Aorta (tissue), 5 donors: ENCODE measurements at regions not wholly inside any gene's neighbourhood (a gene's known extent, or its start where the extent isn't known, plus 50 kb on each side); places are given as distances from the start of the nearest gene placed in this dataset.

Experiments used
- ATAC-seq: fragments of 200-7000 bp; cut with Tn5 transposase; one replicate; pipeline ENCODE4 v1.9.1; 2022; ENCODE audit warnings: moderate library complexity; ENCODE audit not compliant: low FRiP score
- DNase-seq, 2 donors: peaks; one replicate each; pipeline ENCODE4 v3.0.0-alpha.2; 2020
- H3K27ac ChIP-seq, 2 donors: one replicate each; pipeline ENCODE4 v1.5.1; 2013; ENCODE audit warnings: low read length in 2 of 2, mild to moderate bottlenecking in 2 of 2, moderate library complexity in 2 of 2, control low read depth in 1 of 2, inconsistent platforms in 1 of 2, low read depth in 1 of 2
- H3K27me3 ChIP-seq, 2 donors: one replicate each; pipeline ENCODE4 v1.6.1; 2013; ENCODE audit warnings: control low read depth in 1 of 2, low read length in 1 of 2, mild to moderate bottlenecking in 1 of 2, moderate library complexity in 1 of 2; ENCODE audit not compliant: insufficient read depth in 2 of 2, control insufficient read depth in 1 of 2
- H3K36me3 ChIP-seq, 2 donors: one replicate each; pipeline ENCODE4 v1.6.1; 2013; ENCODE audit warnings: control low read depth in 1 of 2, low read length in 1 of 2, mild to moderate bottlenecking in 1 of 2; ENCODE audit not compliant: insufficient read depth in 2 of 2, control insufficient read depth in 1 of 2
- H3K4me1 ChIP-seq, 2 donors: one replicate each; pipeline ENCODE4 v1.6.1; 2013; ENCODE audit warnings: low read length in 2 of 2, control low read depth in 1 of 2, mild to moderate bottlenecking in 1 of 2, moderate library complexity in 1 of 2; ENCODE audit not compliant: insufficient read depth in 2 of 2, control insufficient read depth in 1 of 2
- H3K4me3 ChIP-seq, 2 donors: one replicate each; pipeline ENCODE4 v1.5.1; 2013; ENCODE audit warnings: low read length in 2 of 2, control low read depth in 1 of 2, mild to moderate bottlenecking in 1 of 2
- H3K9me3 ChIP-seq: one replicate; pipeline ENCODE4 v1.6.1; 2013; ENCODE audit warnings: mild to moderate bottlenecking, low read length; ENCODE audit not compliant: control insufficient read depth
- WGBS, 2 donors: extraction: QIAGEN DNeasy Blood & Tissue Kit; methylation state at CpG; one replicate each; pipeline ENCODE4 v1.1.7; 2013; 5-methylcytosine and 5-hydroxymethylcytosine counted together
- intact Hi-C, 2 donors: fragments of 100-400 bp; cut with DNase I; formaldehyde crosslinking; loops; one replicate each; pipeline versions ENCODE4 v1.14.2 to v1.15.0; 2022
- donor health status: healthy with polysubstance abuse.
- donor health status: Bipolar disorder and iron deficiency.
- donor health status: DM: no; HTN: no; CAD: no.
- donor health status: DM: no; HTN: no; CAD: no.
- donor health status: DM: yes; HTN: yes; CAD: no.

GRCh38 chr9:23926368-23926767 lies 100.3 kb upstream of the ELAVL2 start:
- DNase-seq (no peak), ATAC-seq (no peak)
- no peaks in the 10 kb centered on the region for H3K36me3 ChIP-seq
- no peak overlapping the region for H3K27ac ChIP-seq
- H3K9me3 ChIP-seq = no peaks in the 10 kb centered on the region
- intact Hi-C loops = no loop called here
- no peaks in the 10 kb centered on the region for H3K27me3 ChIP-seq
- no peak overlapping the region for H3K4me3 ChIP-seq
- H3K4me1 ChIP-seq = no peaks in the 10 kb centered on the region

DNA sequence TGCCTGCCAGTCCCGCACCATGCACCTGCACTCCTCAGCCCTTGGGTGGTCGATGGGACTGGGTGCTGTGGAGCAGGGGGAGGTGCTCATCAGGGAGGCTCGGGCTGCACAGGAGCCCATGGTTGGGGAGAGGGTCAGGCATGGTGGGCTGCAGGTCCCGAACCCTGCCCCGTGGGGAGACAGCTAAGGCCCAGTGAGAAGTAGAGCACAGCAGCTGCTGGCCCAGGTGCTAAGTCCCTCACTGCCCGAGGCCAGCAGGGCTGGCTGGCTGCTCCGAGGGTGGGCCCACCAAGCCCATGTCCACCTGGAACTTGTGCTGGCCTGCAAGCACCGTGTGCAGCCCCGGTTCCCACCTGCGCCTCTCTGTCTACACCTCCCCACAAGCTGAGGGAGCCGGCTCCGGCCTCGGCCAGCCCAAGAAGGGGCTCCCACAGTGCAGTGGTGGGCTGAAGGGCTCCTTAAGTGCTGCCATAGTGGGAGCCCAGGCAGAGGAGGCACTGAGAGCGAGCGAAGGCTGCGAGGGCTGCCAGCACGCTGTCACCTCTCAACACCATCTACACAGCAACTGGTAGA lies 88.5 kb upstream of the ELAVL2 start:
- DNase-seq (no peak), ATAC-seq (no peak)
- Histone ChIP-seq H3K4me1 (no peaks in the 10 kb centered on the region), H3K27ac (no peak overlapping the region), H3K27me3 (no peaks in the 10 kb centered on the region), H3K36me3 (no peaks in the 10 kb centered on the region), H3K9me3 (no peaks in the 10 kb centered on the region), H3K4me3 (no peak overlapping the region)
- intact Hi-C loops = no loop called here
- WGBS, 2 donors = 92% methylated on average over 17 of the region's 17 CpGs

DNA sequence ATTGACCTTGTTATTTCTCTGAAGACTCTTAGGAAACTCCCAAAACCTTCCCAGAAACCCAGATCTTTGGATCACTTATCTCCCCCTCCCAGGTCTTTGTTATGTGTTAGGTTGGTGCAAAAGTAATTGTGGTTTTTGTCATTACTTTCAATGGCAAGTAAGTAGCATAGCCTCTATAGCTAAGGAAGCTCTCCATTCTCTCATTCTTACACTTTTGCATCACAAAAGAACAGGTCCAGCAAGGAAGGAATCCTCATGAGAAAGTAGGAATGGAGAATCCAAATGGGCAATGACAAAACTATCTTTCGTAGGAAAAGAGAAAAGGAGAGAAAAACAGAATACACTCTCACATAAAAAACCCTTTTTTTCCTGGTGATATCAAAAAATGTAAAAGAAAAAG lies 81.3 kb upstream of the ELAVL2 start:
- Histone ChIP-seq H3K4me1 (no peaks in the 10 kb centered on the region), H3K36me3 (no peaks in the 10 kb centered on the region), H3K27me3 (no peaks in the 10 kb centered on the region), H3K4me3 (no peak overlapping the region), H3K27ac (no peak overlapping the region), H3K9me3 (no peaks in the 10 kb centered on the region)
- 74 to 86% methylated on average over 1 of the region's 1 CpG for WGBS, 2 donors
- ATAC-seq (no peak), DNase-seq (no peak)
- intact Hi-C loops = no loop called here

DNA sequence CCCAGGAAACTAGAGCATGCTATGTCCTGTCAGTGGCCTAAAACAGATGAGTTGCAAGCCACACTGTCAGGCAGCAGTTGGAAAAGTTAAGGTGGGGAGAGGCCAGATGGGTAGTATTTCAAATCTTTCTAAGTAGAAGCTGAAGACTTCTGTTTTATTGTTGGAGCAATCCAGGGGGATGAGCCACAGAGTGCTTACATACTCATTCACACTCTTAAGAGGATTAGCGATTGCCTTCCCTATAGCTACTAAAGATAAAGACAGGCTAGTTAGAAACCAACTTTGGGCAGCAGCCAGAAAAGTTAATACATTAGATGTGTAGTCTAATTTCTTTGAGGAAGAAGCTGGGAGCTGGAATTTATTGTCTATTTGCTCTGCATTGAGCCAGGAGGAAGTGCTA lies 61.7 kb upstream of the ELAVL2 start:
- H3K36me3 ChIP-seq = no peaks in the 10 kb centered on the region
- no peaks in the 10 kb centered on the region for H3K9me3 ChIP-seq
- DNase-seq (no peak), ATAC-seq (no peak)
- H3K4me1 ChIP-seq = no peaks in the 10 kb centered on the region
- intact Hi-C loops = no loop called here
- no peak overlapping the region for H3K4me3 ChIP-seq
- H3K27ac ChIP-seq = no peak overlapping the region
- 86 to 92% methylated on average over 1 of the region's 1 CpG for WGBS, 2 donors
- H3K27me3 ChIP-seq = no peaks in the 10 kb centered on the region
